ENCODE measurements at regions not wholly inside any gene's neighbourhood (a gene's known extent, or its start where the extent isn't known, plus 50 kb on each side); places are given as distances from the start of the nearest gene placed in this dataset.

DNA sequence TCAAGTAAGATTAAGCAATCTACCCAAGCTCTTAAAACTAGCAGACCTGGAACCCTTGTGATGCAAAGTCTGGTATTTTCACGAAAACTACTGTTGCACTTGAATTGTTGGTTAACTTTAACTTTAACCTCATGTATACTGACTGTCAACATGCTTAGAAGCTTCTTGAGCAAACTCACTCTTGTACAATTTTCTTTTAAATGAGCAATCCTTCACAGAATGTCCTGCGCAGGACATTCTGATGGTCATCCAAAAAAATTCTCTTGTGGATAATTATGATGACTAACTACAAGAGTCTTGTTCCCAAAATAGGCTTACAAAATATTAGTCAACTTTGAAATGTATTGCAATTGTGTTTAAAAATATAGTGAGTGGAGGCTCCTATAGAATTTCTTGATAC, 54.0 kb upstream of the PDE3A start:
- POLR2A ChIA-PET (ENCODE audit: unreplicated experiment) = no interaction called here
- dilution Hi-C loops (cut with HindIII; ENCODE audit: low sequenced_read_pairs, unreplicated experiment) = no loop called here
- CTCF ChIA-PET = no interaction called here
- Histone ChIP-seq H3K4me2 (ENCODE audit: low read depth, low read length) (no peak overlapping the region), H2BK20ac (ENCODE audit: low read depth, low read length) (no peak overlapping the region), H2AK9ac (replicated peaks; ENCODE audit: low read depth, low read length, poor library complexity) (no peak overlapping the region), H4K5ac (ENCODE audit: low read depth, low read length) (no peak overlapping the region), H3K18ac (ENCODE audit: low read depth, low read length) (no peak overlapping the region), H2AFZ (replicated peaks; ENCODE audit: low read length, poor library complexity) (no peak overlapping the region), H3K79me1 (ENCODE audit: low read depth in 1 of 2, low read length in 2 of 2) (no peaks in the 10 kb centered on the region), H3K9me1 (ENCODE audit: insufficient read depth, low read length) (no peaks in the 10 kb centered on the region), H3K4ac (ENCODE audit: low read depth, low read length) (no peak overlapping the region), H3K14ac (replicated peaks; ENCODE audit: low read depth, low read length) (no peak overlapping the region), H3K9me3 (ENCODE audit: control insufficient read depth, insufficient read depth, low read length) (no peaks in the 10 kb centered on the region), H4K91ac (ENCODE audit: insufficient read depth, low read depth, low read length) (no peak overlapping the region), H2AK5ac (ENCODE audit: low read depth, low read length) (no peak overlapping the region), H3K4me3 (ENCODE audit: insufficient read depth, low read depth, low read length) (no peak overlapping the region), H3K27me3 (ENCODE audit: control insufficient read depth, insufficient read depth, low read length) (no peaks in the 10 kb centered on the region), H3K27ac (ENCODE audit: insufficient read depth, low read length) (no peak overlapping the region), H3K36me3 (ENCODE audit: control insufficient read depth, insufficient read depth, low read length) (no peaks in the 10 kb centered on the region), H3K9ac (ENCODE audit: low read depth, low read length) (no peak overlapping the region), H2BK120ac (ENCODE audit: low read depth, low read length) (no peak overlapping the region), H2BK15ac (ENCODE audit: low read depth, low read length) (no peak overlapping the region), H3K23ac (ENCODE audit: low read depth, low read length) (no peak overlapping the region), H4K20me1 (ENCODE audit: insufficient read depth, low read length) (no peaks in the 10 kb centered on the region), H3K56ac (ENCODE audit: extremely low read depth, insufficient read depth, low read length) (no peak overlapping the region), H3K4me1 (ENCODE audit: control insufficient read depth, insufficient read depth, low read length) (peaks cover 1% of the 10 kb centered on the region; the same call in 1 of the 2 replicates), H4K8ac (ENCODE audit: low read depth in 2 of 2, low read length in 2 of 2) (no peak overlapping the region), H2BK5ac (ENCODE audit: low read depth, low read length, poor library complexity, severe bottlenecking) (no peak overlapping the region)
- no TSS peak for BruUV-seq (replicated peaks)
- peak; percentile 21 for DNase-seq
- intact Hi-C loops (cut with micrococcal nuclease) = no loop called here
- no peak for ATAC-seq (ENCODE audit: low read depth)
- WGBS, 2 experiments (ENCODE audit: extremely low coverage in 2 of 2, insufficient read length in 1 of 2) = no CpG with 5 or more reads among the region's 2 CpGs
- in situ Hi-C loops (cut with MboI; ENCODE audit: low sequenced_read_pairs) = no loop called here
- TF ChIP-seq RFX5 (IDR thresholded peaks at IDR 0.05; ENCODE audit: low read depth, low read length) (no peak), RCOR1 (IDR thresholded peaks at IDR 0.05; ENCODE audit: insufficient replicate concordance, low read length) (no peak), NFE2L2 (IDR thresholded peaks at IDR 0.05; ENCODE audit: low read depth, low read length) (no peak), CEBPB (IDR thresholded peaks at IDR 0.05; ENCODE audit: low read depth, low read length) (no peak), ELK1 (IDR thresholded peaks at IDR 0.05; ENCODE audit: borderline replicate concordance, low read depth, low read length) (no peak), SMC3 (IDR thresholded peaks at IDR 0.05; ENCODE audit: low read depth, low read length) (no peak), MAZ (IDR thresholded peaks at IDR 0.05; ENCODE audit: borderline replicate concordance, low read depth, low read length) (no peak), MXI1 (IDR thresholded peaks at IDR 0.05; ENCODE audit: borderline replicate concordance, low read depth, low read length) (no peak), RAD21 (IDR thresholded peaks at IDR 0.05; ENCODE audit: low read length) (no peak), FOS (IDR thresholded peaks at IDR 0.05; ENCODE audit: low read depth, low read length) (no peak), MAFK (IDR thresholded peaks at IDR 0.05; ENCODE audit: low read depth, low read length) (no peak), CHD1 (IDR thresholded peaks at IDR 0.05; ENCODE audit: low read depth, low read length) (no peak), POLR2A (IDR thresholded peaks at IDR 0.05; ENCODE audit: low read depth, low read length) (no peak)
- TF ChIP-seq, protein P1, sequence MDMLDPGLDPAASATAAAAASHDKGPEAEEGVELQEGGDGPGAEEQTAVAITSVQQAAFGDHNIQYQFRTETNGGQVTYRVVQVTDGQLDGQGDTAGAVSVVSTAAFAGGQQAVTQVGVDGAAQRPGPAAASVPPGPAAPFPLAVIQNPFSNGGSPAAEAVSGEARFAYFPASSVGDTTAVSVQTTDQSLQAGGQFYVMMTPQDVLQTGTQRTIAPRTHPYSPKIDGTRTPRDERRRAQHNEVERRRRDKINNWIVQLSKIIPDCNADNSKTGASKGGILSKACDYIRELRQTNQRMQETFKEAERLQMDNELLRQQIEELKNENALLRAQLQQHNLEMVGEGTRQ (IDR thresholded peaks at IDR 0.05; ENCODE audit: low read depth, low read length) = no peak
